ENCODE measurements at regions not wholly inside any gene's neighbourhood (a gene's known extent, or its start where the extent isn't known, plus 50 kb on each side); places are given as distances from the start of the nearest gene placed in this dataset.

- no peak overlapping the region for H3K14ac ChIP-seq (ENCODE audit: insufficient read length)
- H2BK5ac ChIP-seq (ENCODE audit: low read depth, low read length) = no peak overlapping the region
- no peaks in the 10 kb centered on the region for H3K79me1 ChIP-seq (ENCODE audit: low read depth, low read length)
- H2AK5ac ChIP-seq (ENCODE audit: low read depth, low read length) = no peak overlapping the region
- FAIRE-seq = no peak
- no peak overlapping the region for H3K27ac ChIP-seq (ENCODE audit: low read depth, low read length)
- no peak overlapping the region for H2BK120ac ChIP-seq (replicated peaks; ENCODE audit: low read depth, low read length)
- no peaks in the 10 kb centered on the region for H3K79me2 ChIP-seq (ENCODE audit: control insufficient read depth in 1 of 2, insufficient read depth in 2 of 2, low read length in 2 of 2)
- no peak overlapping the region for H3K4ac ChIP-seq (replicated peaks; ENCODE audit: insufficient read length, low read depth, low read length)
- no peak overlapping the region for H2BK12ac ChIP-seq (ENCODE audit: low read depth, low read length)
- H3K9ac ChIP-seq (replicated peaks in 1 of 4; ENCODE audit: extremely low read depth in 1 of 4, low read depth in 3 of 4, low read length in 3 of 4) = no peak overlapping the region
- no peak overlapping the region for H2BK20ac ChIP-seq (ENCODE audit: low read length)
- no peaks in the 10 kb centered on the region for H3K36me3 ChIP-seq (ENCODE audit: control insufficient read depth in 2 of 4, insufficient read depth in 4 of 4, low read length in 3 of 4)
- no peak overlapping the region for H3K18ac ChIP-seq (ENCODE audit: extremely low read depth, low read length)
- peak overlapping the region; percentile 52 for H3K23ac ChIP-seq (ENCODE audit: insufficient read length)
- H4K20me1 ChIP-seq (replicated peaks in 1 of 2; ENCODE audit: control insufficient read depth in 1 of 2, insufficient read depth in 2 of 2, low read length in 2 of 2) = no peaks in the 10 kb centered on the region
- no peaks in the 10 kb centered on the region for H3K4me1 ChIP-seq (replicated peaks in 1 of 4; ENCODE audit: control insufficient read depth in 3 of 4, insufficient read depth in 4 of 4, low read length in 3 of 4)
- H3K23me2 ChIP-seq (ENCODE audit: low read depth, low read length) = no peaks in the 10 kb centered on the region
- ChIA-PET POLR2A (ENCODE audit: partially characterized antibody) (no interaction called here), CTCF (ENCODE audit: partially characterized antibody) (interaction anchor here (0.7 to 1.0 kb wide), 2 partner anchors 11 to 17 kb away, joined by 3 to 4 read pairs; no protein-coding TSS in a partner anchor)
- no peak for DNase-seq (ENCODE audit: low read depth in 1 of 2, low spot score in 2 of 2)
- H4K5ac ChIP-seq (ENCODE audit: insufficient read length, low read depth, low read length) = no peak overlapping the region
- H3K4me2 ChIP-seq (ENCODE audit: insufficient read depth in 1 of 2, low read depth in 2 of 2, low read length in 2 of 2) = no peak overlapping the region
- H2BK15ac ChIP-seq (ENCODE audit: low read length) = no peak overlapping the region
- no peak overlapping the region for H3K4me3 ChIP-seq (ENCODE audit: extremely low read depth in 1 of 4, insufficient read depth in 2 of 4, low read depth in 3 of 4, low read length in 4 of 4)
- H3K56ac ChIP-seq (replicated peaks; ENCODE audit: insufficient read length, low read depth, low read length) = no peak overlapping the region
- no peaks in the 10 kb centered on the region for H3K27me3 ChIP-seq (replicated peaks in 1 of 4; ENCODE audit: control insufficient read depth in 3 of 4, extremely low read depth in 1 of 4, insufficient read depth in 3 of 4, low read length in 3 of 4)
- 95% methylated on average over 3 of the region's 3 CpGs; no CpG with 5 or more reads in 1 of the 2 experiments for WGBS, 2 experiments (ENCODE audit: extremely low coverage in 1 of 2, insufficient coverage in 1 of 2, insufficient read length in 1 of 2, insufficient replicate concordance in 2 of 2, low coverage in 1 of 2, low lambda C conversion rate in 2 of 2, missing lambda C conversion rate in 1 of 2)
- no peak overlapping the region for H4K91ac ChIP-seq (replicated peaks; ENCODE audit: insufficient read length, low read length)
- H3K9me3 ChIP-seq (ENCODE audit: insufficient read depth in 2 of 2, low read depth in 1 of 2, low read length in 1 of 2) = no peaks in the 10 kb centered on the region
- H2AFZ ChIP-seq (ENCODE audit: low read length) = no peak overlapping the region
- no peak overlapping the region for H4K8ac ChIP-seq (ENCODE audit: extremely low read depth, insufficient read depth, low read length)
- TF ChIP-seq TAF1 (IDR thresholded peaks at IDR 0.05; ENCODE audit: low read depth, low read length) = no peak
- no peak for TF ChIP-seq EGR1 (IDR thresholded peaks at IDR 0.05; ENCODE audit: borderline replicate concordance, low read depth, low read length)
- no peak for TF ChIP-seq ATF2 (IDR thresholded peaks at IDR 0.05; ENCODE audit: low read length)
- no peak for TF ChIP-seq TEAD4 (IDR thresholded peaks at IDR 0.05; ENCODE audit: low read depth, low read length)
- TF ChIP-seq SRF (IDR thresholded peaks at IDR 0.05; ENCODE audit: low read depth, low read length) = no peak
- no peak for TF ChIP-seq RNF2 (IDR thresholded peaks at IDR 0.05; ENCODE audit: borderline replicate concordance, low read depth, low read length, missing control alignments, poor library complexity, severe bottlenecking)
- TF ChIP-seq MAFK (IDR thresholded peaks at IDR 0.05; ENCODE audit: low read depth, low read length) = no peak
- no peak for TF ChIP-seq RFX5 (IDR thresholded peaks at IDR 0.05; ENCODE audit: borderline replicate concordance, low read depth, low read length)
- TF ChIP-seq NANOG (IDR thresholded peaks at IDR 0.05; ENCODE audit: insufficient read depth, low read depth, low read length, poor library complexity, severe bottlenecking) = no peak
- no peak for TF ChIP-seq ATF3 (IDR thresholded peaks at IDR 0.05; ENCODE audit: insufficient read depth, low read depth, low read length)
- no peak for TF ChIP-seq CTBP2 (IDR thresholded peaks at IDR 0.05; ENCODE audit: borderline replicate concordance, insufficient read depth, insufficient read length, low read length)
- no peak for TF ChIP-seq KDM4A (IDR thresholded peaks at IDR 0.05; ENCODE audit: low read depth, low read length, severe bottlenecking)
These were observed 153.2 kb upstream of the THBS1 start for GRCh38 chr15:39427705-39428104.
